Astrocyte of the spinal cord (primary cell): ENCODE measurements at regions not wholly inside any gene's neighbourhood (a gene's known extent, or its start where the extent isn't known, plus 50 kb on each side); places are given as distances from the start of the nearest gene placed in this dataset.

Experiments
- DNase-seq: peaks from one replicate; pipeline ENCODE4 v3.0.0; 2011; ENCODE audit warnings: low read depth, low spot score
- H3K4me3 ChIP-seq: 2 replicates; pipeline ENCODE4 v1.5.1; 2011; ENCODE audit warnings: low read depth, mild to moderate bottlenecking, low read length, moderate library complexity
- CTCF ChIP-seq: IDR thresholded peaks from 2 replicates; pipeline ENCODE4 v1.5.1; 2012; ENCODE audit warnings: low read depth, mild to moderate bottlenecking, low read length, inconsistent platforms
- in situ Hi-C: cut with HindIII; loops from 2 replicates; pipeline ENCODE4 v1.10.0; 2017; ENCODE audit warnings: low sequenced_read_pairs

GRCh38 chr18:39620551-39621168, 2055.1 kb upstream of the CELF4 start:
- H3K4me3 ChIP-seq: no peak overlapping the region
- no peak for DNase-seq
- no peak for TF ChIP-seq CTCF
- in situ Hi-C loops: no loop called here

- no peak overlapping the region for H3K4me3 ChIP-seq
- in situ Hi-C loops: no loop called here
- DNase-seq: no peak
- TF ChIP-seq CTCF: no peak
Measured at GRCh38 chr18:39618265-39619003, 2052.8 kb upstream of the CELF4 start.

GRCh38 chr18:39611381-39612100, 2045.9 kb upstream of the CELF4 start:
- no peak for TF ChIP-seq CTCF
- in situ Hi-C loops: no loop called here
- H3K4me3 ChIP-seq: no peak overlapping the region
- peak; percentile 70 for DNase-seq

GRCh38 chr18:39607034-39607433, 2041.4 kb upstream of the CELF4 start:
- in situ Hi-C loops: no loop called here
- DNase-seq: no peak
- no peak for TF ChIP-seq CTCF
- no peak overlapping the region for H3K4me3 ChIP-seq

GRCh38 chr18:39604836-39605235, 2039.2 kb upstream of the CELF4 start:
- in situ Hi-C loops: no loop called here
- H3K4me3 ChIP-seq: no peak overlapping the region
- DNase-seq: peak; percentile 74
- no peak for TF ChIP-seq CTCF

GRCh38 chr18:39602131-39602530, 2036.5 kb upstream of the CELF4 start:
- DNase-seq: no peak
- in situ Hi-C loops: no loop called here
- no peak for TF ChIP-seq CTCF

More at GRCh38 chr18:39602131-39602530, 2036.5 kb upstream of the CELF4 start:
- H3K4me3 ChIP-seq: no peak overlapping the region
